ENCODE measurements at regions not wholly inside any gene's neighbourhood (a gene's known extent, or its start where the extent isn't known, plus 50 kb on each side); places are given as distances from the start of the nearest gene placed in this dataset.

DNA sequence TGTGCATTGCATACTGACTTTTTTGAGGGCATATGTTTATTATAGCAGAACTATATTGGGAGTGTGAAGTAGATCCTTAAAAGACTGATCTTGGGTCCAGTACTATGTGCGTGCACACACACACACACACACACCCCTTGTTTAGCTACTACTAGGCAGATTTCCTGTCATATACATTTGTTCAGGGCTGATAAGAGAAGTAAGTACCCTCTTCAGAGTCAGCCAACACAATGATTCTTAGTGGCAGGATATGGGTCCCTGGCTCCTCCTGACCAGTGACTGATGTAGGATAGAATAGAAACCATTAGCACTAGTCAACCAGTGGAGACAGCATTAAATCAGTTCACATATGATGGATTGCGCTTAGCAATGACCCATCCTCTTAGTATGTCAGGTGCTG, 76.2 kb upstream of the MIER3 start:
- Histone ChIP-seq H3K27me3 (ENCODE audit: control insufficient read depth, insufficient read depth, low read length) (no peaks in the 10 kb centered on the region), H3K9ac (ENCODE audit: low read length in 3 of 3) (no peak overlapping the region), H3K27ac (ENCODE audit: low read depth in 2 of 2, low read length in 2 of 2) (no peak overlapping the region), H3K36me3 (ENCODE audit: control insufficient read depth in 2 of 3, insufficient read depth in 3 of 3, low read length in 3 of 3) (no peaks in the 10 kb centered on the region), H3K4me1 (ENCODE audit: control insufficient read depth in 2 of 3, insufficient read depth in 2 of 3, low read depth in 1 of 3, low read length in 3 of 3) (no peaks in the 10 kb centered on the region), H3K4me3 (ENCODE audit: low read length in 3 of 3) (no peak overlapping the region), H3K9me3 (ENCODE audit: control insufficient read depth in 2 of 3, insufficient read depth in 1 of 3, low read length in 3 of 3) (peaks cover 0 to 8% (median 2%) of the 10 kb centered on the region in 3 donors)
- DNase-seq: no peak
- intact Hi-C loops (cut with DNase I): no loop called here
- TF ChIP-seq, protein P1, sequence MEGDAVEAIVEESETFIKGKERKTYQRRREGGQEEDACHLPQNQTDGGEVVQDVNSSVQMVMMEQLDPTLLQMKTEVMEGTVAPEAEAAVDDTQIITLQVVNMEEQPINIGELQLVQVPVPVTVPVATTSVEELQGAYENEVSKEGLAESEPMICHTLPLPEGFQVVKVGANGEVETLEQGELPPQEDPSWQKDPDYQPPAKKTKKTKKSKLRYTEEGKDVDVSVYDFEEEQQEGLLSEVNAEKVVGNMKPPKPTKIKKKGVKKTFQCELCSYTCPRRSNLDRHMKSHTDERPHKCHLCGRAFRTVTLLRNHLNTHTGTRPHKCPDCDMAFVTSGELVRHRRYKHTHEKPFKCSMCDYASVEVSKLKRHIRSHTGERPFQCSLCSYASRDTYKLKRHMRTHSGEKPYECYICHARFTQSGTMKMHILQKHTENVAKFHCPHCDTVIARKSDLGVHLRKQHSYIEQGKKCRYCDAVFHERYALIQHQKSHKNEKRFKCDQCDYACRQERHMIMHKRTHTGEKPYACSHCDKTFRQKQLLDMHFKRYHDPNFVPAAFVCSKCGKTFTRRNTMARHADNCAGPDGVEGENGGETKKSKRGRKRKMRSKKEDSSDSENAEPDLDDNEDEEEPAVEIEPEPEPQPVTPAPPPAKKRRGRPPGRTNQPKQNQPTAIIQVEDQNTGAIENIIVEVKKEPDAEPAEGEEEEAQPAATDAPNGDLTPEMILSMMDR (IDR thresholded peaks at IDR 0.05; ENCODE audit: borderline replicate concordance, extremely low read depth, insufficient read depth): no peak
- FAIRE-seq: no peak

DNA sequence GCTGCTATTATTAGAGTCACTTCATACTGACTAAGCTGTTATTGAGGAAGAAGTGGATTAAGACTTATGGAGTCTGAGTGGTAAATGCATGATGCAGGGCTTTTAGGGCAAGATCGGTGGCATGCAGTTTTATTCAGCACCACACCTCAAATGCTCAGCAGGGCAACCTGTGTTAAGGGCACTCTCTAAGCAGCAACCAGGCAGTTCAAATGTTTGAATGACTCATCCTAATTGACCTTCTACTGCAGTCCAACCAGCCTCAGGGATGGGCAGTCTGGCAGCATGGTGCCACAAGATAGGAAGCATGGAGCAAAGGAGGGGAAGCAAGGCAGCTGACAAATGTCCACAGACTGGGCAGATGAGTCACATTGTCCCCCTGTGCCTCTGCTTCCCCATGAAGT, 80.2 kb upstream of the MIER3 start:
- DNase-seq (no peak), FAIRE-seq (no peak)
- no peak overlapping the region for H3K4me3 ChIP-seq (ENCODE audit: low read length in 3 of 3)
- no peak overlapping the region for H3K27ac ChIP-seq (ENCODE audit: low read depth in 2 of 2, low read length in 2 of 2)
- H3K36me3 ChIP-seq (ENCODE audit: control insufficient read depth in 2 of 3, insufficient read depth in 3 of 3, low read length in 3 of 3): no peaks in the 10 kb centered on the region
- no peaks in the 10 kb centered on the region for H3K27me3 ChIP-seq (ENCODE audit: control insufficient read depth, insufficient read depth, low read length)
- no peaks in the 10 kb centered on the region for H3K9me3 ChIP-seq (ENCODE audit: control insufficient read depth in 2 of 3, insufficient read depth in 1 of 3, low read length in 3 of 3)
- H3K9ac ChIP-seq (ENCODE audit: low read length in 3 of 3): no peak overlapping the region
- intact Hi-C loops (cut with DNase I): no loop called here
- TF ChIP-seq, protein P1 (IDR thresholded peaks at IDR 0.05; ENCODE audit: borderline replicate concordance, extremely low read depth, insufficient read depth): no peak
- H3K4me1 ChIP-seq (ENCODE audit: control insufficient read depth in 2 of 3, insufficient read depth in 2 of 3, low read depth in 1 of 3, low read length in 3 of 3): no peaks in the 10 kb centered on the region

DNA sequence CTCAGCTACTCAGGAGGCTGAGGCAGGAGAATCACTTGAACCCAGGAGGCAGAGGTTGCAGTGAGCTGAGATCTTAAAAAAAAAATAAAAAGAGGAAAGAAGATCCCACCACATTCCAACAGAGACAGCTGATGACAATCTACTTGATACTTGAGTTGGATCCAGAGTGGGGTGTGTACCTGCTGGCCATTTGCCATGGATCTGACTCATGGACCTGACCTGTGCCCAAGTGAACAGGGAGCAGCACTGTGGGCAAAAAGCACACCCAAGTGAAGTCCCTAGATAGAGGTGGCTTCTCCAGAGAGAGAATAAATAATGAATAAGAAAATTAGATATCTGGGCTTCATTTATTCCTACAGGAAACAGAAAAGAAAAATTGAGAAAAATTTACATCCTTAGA, 81.2 kb upstream of the MIER3 start:
- no peak overlapping the region for H3K4me3 ChIP-seq (ENCODE audit: low read length in 3 of 3)
- no peaks in the 10 kb centered on the region for H3K4me1 ChIP-seq (ENCODE audit: control insufficient read depth in 2 of 3, insufficient read depth in 2 of 3, low read depth in 1 of 3, low read length in 3 of 3)
- no peaks in the 10 kb centered on the region for H3K36me3 ChIP-seq (ENCODE audit: control insufficient read depth in 2 of 3, insufficient read depth in 3 of 3, low read length in 3 of 3)
- no peak overlapping the region for H3K9ac ChIP-seq (ENCODE audit: low read length in 3 of 3)
- FAIRE-seq (no peak), DNase-seq (no peak)
- H3K9me3 ChIP-seq (ENCODE audit: control insufficient read depth in 2 of 3, insufficient read depth in 1 of 3, low read length in 3 of 3): no peaks in the 10 kb centered on the region
- H3K27ac ChIP-seq (ENCODE audit: low read depth in 2 of 2, low read length in 2 of 2): no peak overlapping the region
- H3K27me3 ChIP-seq (ENCODE audit: control insufficient read depth, insufficient read depth, low read length): no peaks in the 10 kb centered on the region
- intact Hi-C loops (cut with DNase I): no loop called here
- TF ChIP-seq, protein P1 (IDR thresholded peaks at IDR 0.05; ENCODE audit: borderline replicate concordance, extremely low read depth, insufficient read depth): no peak

DNA sequence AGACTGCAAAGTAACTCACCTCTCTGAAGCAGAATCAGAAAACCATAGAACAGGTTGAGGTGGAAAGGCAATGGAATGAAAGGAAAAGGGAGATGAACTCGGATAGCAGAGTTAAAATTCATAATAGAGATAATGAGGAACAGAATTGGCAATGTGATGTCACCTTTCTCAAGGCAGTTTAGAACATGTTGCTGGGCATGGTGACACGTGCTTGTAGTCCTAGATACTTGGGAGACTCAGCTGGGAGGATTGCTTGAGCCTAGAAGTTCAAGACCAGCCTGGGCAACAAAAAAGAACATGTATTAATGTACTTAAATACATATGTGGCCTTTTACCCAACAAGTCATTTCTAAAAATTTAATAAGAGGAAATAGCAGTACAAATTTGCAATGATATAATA, 81.6 kb upstream of the MIER3 start:
- FAIRE-seq: no peak

More for the DNA sequence above, 81.6 kb upstream of the MIER3 start:
- H3K4me1 ChIP-seq (ENCODE audit: control insufficient read depth in 2 of 3, insufficient read depth in 2 of 3, low read depth in 1 of 3, low read length in 3 of 3): no peaks in the 10 kb centered on the region
- no peaks in the 10 kb centered on the region for H3K36me3 ChIP-seq (ENCODE audit: control insufficient read depth in 2 of 3, insufficient read depth in 3 of 3, low read length in 3 of 3)
- TF ChIP-seq, protein P1 (IDR thresholded peaks at IDR 0.05; ENCODE audit: borderline replicate concordance, extremely low read depth, insufficient read depth): no peak
- H3K4me3 ChIP-seq (ENCODE audit: low read length in 3 of 3): no peak overlapping the region
- no peaks in the 10 kb centered on the region for H3K27me3 ChIP-seq (ENCODE audit: control insufficient read depth, insufficient read depth, low read length)
- intact Hi-C loops (cut with DNase I): no loop called here
- H3K27ac ChIP-seq (ENCODE audit: low read depth in 2 of 2, low read length in 2 of 2): no peak overlapping the region
- no peak overlapping the region for H3K9ac ChIP-seq (ENCODE audit: low read length in 3 of 3)
- H3K9me3 ChIP-seq (ENCODE audit: control insufficient read depth in 2 of 3, insufficient read depth in 1 of 3, low read length in 3 of 3): no peaks in the 10 kb centered on the region
- DNase-seq: no peak
